HepG2 (cell line): ENCODE measurements at regions not wholly inside any gene's neighbourhood (a gene's known extent, or its start where the extent isn't known, plus 50 kb on each side); places are given as distances from the start of the nearest gene placed in this dataset.

Experiments used
- ATAC-seq: fragments of 200-7000 bp; cut with Tn5 transposase; 3 replicates; pipeline ENCODE4 v1.9.1; 2020; ENCODE audit warnings: mild to moderate bottlenecking, moderate library complexity
- BruUV-seq: library from RNA; stranded (reverse); fragments of 400-500 nt; replicated peaks from 2 replicates; lab custom pipeline; 2021; lab: Mats Ljungman, UMichigan
- CTCF ChIA-PET: fragments of 300-600 bp; formaldehyde crosslinking; extraction: SDS; loops from one replicate; lab custom pipeline; 2021; ENCODE audit warnings: low total read pairs, inconsistent platforms, low intra/inter-chr PET ratio; lab: Yijun Ruan, JAX
- POLR2A ChIA-PET: fragments of 350-600 bp; sonication (Branson Sonifier 250); formaldehyde crosslinking; loops from one replicate; lab custom pipeline; 2020; ENCODE audit warnings: antibody characterized with exemption, inconsistent platforms; lab: Yijun Ruan, JAX
- DNase-seq: peaks from one replicate; pipeline ENCODE4 v3.0.0-alpha.2; 2015; ENCODE audit warnings: low spot score
- FAIRE-seq: peaks from 3 replicates; lab custom pipeline; 2011; peaks lifted over from hg19 to GRCh38; lab: Jason Lieb, UNC
- H2AFZ ChIP-seq: one replicate; pipeline ENCODE4 v1.6.1; 2011; ENCODE audit warnings: low read length, inconsistent platforms
- H3K27ac ChIP-seq: fragments of 300-600 bp; 3 replicates; pipeline ENCODE4 v1.8.0; 2011; ENCODE audit warnings: mixed run types, mild to moderate bottlenecking, mixed read lengths, low read length, inconsistent platforms; ENCODE audit not compliant: insufficient read depth; ENCODE audit errors: extremely low read length
- H3K27me3 ChIP-seq, 2 experiments: fragments of 200-600 bp in 1 of 2; 2 replicates in 1 of 2; 3 replicates in 1 of 2; pipeline versions ENCODE4 v1.6.0 to v1.8.0; 2011; ENCODE audit warnings: low read length in 2 of 2, mild to moderate bottlenecking in 2 of 2, moderate library complexity in 2 of 2, inconsistent platforms in 1 of 2; ENCODE audit not compliant: insufficient read depth in 2 of 2, control insufficient read depth in 1 of 2
- H3K36me3 ChIP-seq, 2 experiments: fragments of 200-600 bp in 1 of 2; replicated peaks in 1 of 2; 2 replicates in 1 of 2; 3 replicates in 1 of 2; pipeline versions ENCODE4 v1.5.1 to v1.8.0; 2011; ENCODE audit warnings: low read length in 2 of 2, inconsistent platforms in 1 of 2; ENCODE audit not compliant: insufficient read depth in 2 of 2, control insufficient read depth in 1 of 2
- H3K4me1 ChIP-seq: 2 replicates; pipeline ENCODE4 v1.5.1; 2012; ENCODE audit warnings: low read length, inconsistent platforms; ENCODE audit not compliant: insufficient read depth
- H3K4me2 ChIP-seq: 2 replicates; pipeline ENCODE4 v1.6.0; 2011; ENCODE audit warnings: low read depth, low read length, inconsistent platforms
- H3K4me3 ChIP-seq, 3 experiments: fragments of 200-600 bp in 1 of 3; sonication (generic), shearing (Covaris generic) in 1 of 3; replicated peaks in 1 of 3; 2 replicates each; pipeline ENCODE4 v1.5.1; 2011 to 2016; ENCODE audit warnings: low read length in 3 of 3, inconsistent platforms in 2 of 3, low read depth in 2 of 3, mild to moderate bottlenecking in 2 of 3, control low read depth in 1 of 3, mixed read lengths in 1 of 3; ENCODE audit not compliant: insufficient read depth in 1 of 3
- H3K79me2 ChIP-seq: one replicate; pipeline ENCODE4 v1.6.1; 2011; ENCODE audit warnings: low read length, inconsistent platforms; ENCODE audit not compliant: insufficient read depth
- H3K9ac ChIP-seq: 2 replicates; pipeline ENCODE4 v1.6.0; 2011; ENCODE audit warnings: mild to moderate bottlenecking, low read depth, low read length, inconsistent platforms; ENCODE audit not compliant: insufficient read depth
- H3K9me3 ChIP-seq: 2 replicates; pipeline ENCODE4 v1.5.1; 2012; ENCODE audit warnings: mild to moderate bottlenecking, low read length
- H4K20me1 ChIP-seq: 2 replicates; pipeline ENCODE4 v1.6.0; 2011; ENCODE audit warnings: inconsistent platforms, mild to moderate bottlenecking, low read length, moderate library complexity; ENCODE audit not compliant: insufficient read depth
- EHMT2 ChIP-seq: fragments of 200-600 bp; sonication (generic); IDR thresholded peaks from 2 replicates; pipeline ENCODE4 v1.7.0; 2017; ENCODE audit warnings: antibody characterized with exemption, low read depth, low read length, borderline replicate concordance
- HNRNPL ChIP-seq: fragments of 200-400 bp; formaldehyde crosslinking; IDR thresholded peaks from 2 replicates; pipeline ENCODE4 v1.6.1; 2017; ENCODE audit warnings: mild to moderate bottlenecking, low read depth, low read length
- JDP2 ChIP-seq: sonication (generic); formaldehyde crosslinking; IDR thresholded peaks from 2 replicates; pipeline ENCODE4 v1.8.1; 2022; ENCODE audit warnings: missing genetic modification reagents, borderline replicate concordance
- MTA1 ChIP-seq: sonication (generic); formaldehyde crosslinking; IDR thresholded peaks from 2 replicates; pipeline ENCODE4 v1.4.0; 2020; ENCODE audit warnings: missing genetic modification reagents, mild to moderate bottlenecking, borderline replicate concordance
- NAIF1 ChIP-seq: sonication (generic); formaldehyde crosslinking; IDR thresholded peaks from 2 replicates; pipeline ENCODE4 v1.5.0; 2020; ENCODE audit warnings: mild to moderate bottlenecking, missing genetic modification reagents, borderline replicate concordance
- SMAD1 ChIP-seq: sonication (generic); formaldehyde crosslinking; IDR thresholded peaks from 2 replicates; pipeline ENCODE4 v1.4.0; 2020; ENCODE audit warnings: missing genetic modification reagents, low read depth, mild to moderate bottlenecking, borderline replicate concordance
- THAP11 ChIP-seq: IDR thresholded peaks from 2 replicates; pipeline ENCODE4 v1.6.1; 2016; ENCODE audit warnings: missing biosample characterization, missing genetic modification reagents
- ZNF768 ChIP-seq: sonication (generic); formaldehyde crosslinking; IDR thresholded peaks from 2 replicates; pipeline ENCODE4 v1.4.0; 2020; ENCODE audit warnings: missing genetic modification reagents
- WGBS: methylation state at CpG from one replicate; pipeline ENCODE4 v1.1.6; 2017; ENCODE audit warnings: low lambda C conversion rate; 5-methylcytosine and 5-hydroxymethylcytosine counted together
- in situ Hi-C: cut with HindIII; loops from 2 replicates; pipeline ENCODE4 v1.10.0; 2017; ENCODE audit warnings: low pct_unique_long_range_greater_than_20kb; ENCODE audit not compliant: extremely low pct_ligation_motif_present
- intact Hi-C: fragments of 100-400 bp; cut with micrococcal nuclease; formaldehyde crosslinking; loops from one replicate; pipeline ENCODE4 v1.10.0; 2022; ENCODE audit not compliant: unreplicated experiment
- TF ChIP-seq, protein P1 (sequence below): sonication (generic); formaldehyde crosslinking; IDR thresholded peaks from 2 replicates; pipeline ENCODE4 v1.8.0; 2022; ENCODE audit warnings: missing genetic modification reagents, low read depth, mild to moderate bottlenecking, borderline replicate concordance
- TF ChIP-seq, protein P2 (sequence below): sonication (generic); formaldehyde crosslinking; IDR thresholded peaks from 2 replicates; pipeline ENCODE4 v1.4.0; 2020; ENCODE audit warnings: missing genetic modification reagents
- TF ChIP-seq, protein P3 (sequence below): IDR thresholded peaks from 2 replicates; pipeline ENCODE4 v1.6.1; 2018; ENCODE audit warnings: missing genetic modification reagents

DNA sequence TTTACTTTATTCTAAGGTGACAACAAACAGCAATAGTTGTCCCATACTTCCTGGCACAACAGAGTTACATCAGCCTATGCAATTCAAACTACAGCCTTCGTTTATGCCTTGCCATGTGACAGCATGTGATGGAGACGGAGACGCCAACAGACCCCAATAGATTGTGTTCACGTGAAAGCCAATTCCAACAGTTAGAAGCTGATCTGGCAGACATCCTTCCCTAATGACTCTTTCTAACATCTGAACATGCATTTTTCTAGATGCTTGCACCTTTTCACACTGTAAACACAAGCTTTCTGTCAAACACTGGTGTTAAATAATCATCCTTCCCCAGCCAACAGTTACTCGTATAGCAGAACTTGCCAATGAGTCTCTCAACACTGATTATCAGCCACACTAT, 694.4 kb upstream of the ALCAM start:
- ATAC-seq (no peak), FAIRE-seq (no peak), DNase-seq (no peak)
- H3K9me3 ChIP-seq, result no peaks in the 10 kb centered on the region
- H3K4me1 ChIP-seq, result no peaks in the 10 kb centered on the region
- H3K36me3 ChIP-seq, result no peaks in the 10 kb centered on the region
- no peaks in the 10 kb centered on the region for H3K27me3 ChIP-seq
- no peak overlapping the region for H3K4me2 ChIP-seq
- H3K79me2 ChIP-seq, result no peaks in the 10 kb centered on the region
- ChIA-PET POLR2A (no interaction called here), CTCF (no interaction called here)
- no peak overlapping the region for H2AFZ ChIP-seq
- in situ Hi-C loops, result no loop called here
- H3K4me3 ChIP-seq, result no peak overlapping the region
- H3K27ac ChIP-seq, result no peak overlapping the region
- TF ChIP-seq, protein P1, sequence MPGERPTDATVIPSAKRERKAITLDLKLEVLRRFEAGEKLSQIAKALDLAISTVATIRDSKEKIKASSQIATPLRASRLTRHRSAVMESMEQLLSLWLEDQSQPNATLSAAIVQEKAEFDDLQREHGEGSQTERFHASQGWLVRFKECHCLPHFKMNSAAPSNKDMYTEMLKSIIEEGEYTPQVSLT (CRISPR knock-in tag), result no peak
- TF ChIP-seq THAP11 (CRISPR knock-in tag), result no peak
- TF ChIP-seq NAIF1 (CRISPR knock-in tag), result no peak
- no peak for TF ChIP-seq MTA1 (CRISPR knock-in tag)
- TF ChIP-seq, protein P2, sequence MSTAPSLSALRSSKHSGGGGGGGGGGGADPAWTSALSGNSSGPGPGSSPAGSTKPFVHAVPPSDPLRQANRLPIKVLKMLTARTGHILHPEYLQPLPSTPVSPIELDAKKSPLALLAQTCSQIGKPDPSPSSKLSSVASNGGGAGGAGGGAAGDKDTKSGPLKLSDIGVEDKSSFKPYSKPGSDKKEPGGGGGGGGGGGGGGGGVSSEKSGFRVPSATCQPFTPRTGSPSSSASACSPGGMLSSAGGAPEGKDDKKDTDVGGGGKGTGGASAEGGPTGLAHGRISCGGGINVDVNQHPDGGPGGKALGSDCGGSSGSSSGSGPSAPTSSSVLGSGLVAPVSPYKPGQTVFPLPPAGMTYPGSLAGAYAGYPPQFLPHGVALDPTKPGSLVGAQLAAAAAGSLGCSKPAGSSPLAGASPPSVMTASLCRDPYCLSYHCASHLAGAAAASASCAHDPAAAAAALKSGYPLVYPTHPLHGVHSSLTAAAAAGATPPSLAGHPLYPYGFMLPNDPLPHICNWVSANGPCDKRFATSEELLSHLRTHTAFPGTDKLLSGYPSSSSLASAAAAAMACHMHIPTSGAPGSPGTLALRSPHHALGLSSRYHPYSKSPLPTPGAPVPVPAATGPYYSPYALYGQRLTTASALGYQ (CRISPR knock-in tag), result no peak
- TF ChIP-seq, protein P3, sequence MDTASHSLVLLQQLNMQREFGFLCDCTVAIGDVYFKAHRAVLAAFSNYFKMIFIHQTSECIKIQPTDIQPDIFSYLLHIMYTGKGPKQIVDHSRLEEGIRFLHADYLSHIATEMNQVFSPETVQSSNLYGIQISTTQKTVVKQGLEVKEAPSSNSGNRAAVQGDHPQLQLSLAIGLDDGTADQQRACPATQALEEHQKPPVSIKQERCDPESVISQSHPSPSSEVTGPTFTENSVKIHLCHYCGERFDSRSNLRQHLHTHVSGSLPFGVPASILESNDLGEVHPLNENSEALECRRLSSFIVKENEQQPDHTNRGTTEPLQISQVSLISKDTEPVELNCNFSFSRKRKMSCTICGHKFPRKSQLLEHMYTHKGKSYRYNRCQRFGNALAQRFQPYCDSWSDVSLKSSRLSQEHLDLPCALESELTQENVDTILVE (CRISPR knock-in tag), result no peak
- TF ChIP-seq HNRNPL, result no peak
- no peak for TF ChIP-seq JDP2
- TF ChIP-seq ZNF768 (CRISPR knock-in tag), result no peak
- no peak for TF ChIP-seq SMAD1 (CRISPR knock-in tag)
- TF ChIP-seq EHMT2, result no peak
- intact Hi-C loops, result no loop called here
- whole genome bisulfite sequencing, result 24% methylated on average over 5 of the region's 5 CpGs
- H3K9ac ChIP-seq, result no peak overlapping the region
- no peaks in the 10 kb centered on the region for H4K20me1 ChIP-seq
- BruUV-seq, result no TSS peak
